ENCODE measurements at regions not wholly inside any gene's neighbourhood (a gene's known extent, or its start where the extent isn't known, plus 50 kb on each side); places are given as distances from the start of the nearest gene placed in this dataset.

DNA sequence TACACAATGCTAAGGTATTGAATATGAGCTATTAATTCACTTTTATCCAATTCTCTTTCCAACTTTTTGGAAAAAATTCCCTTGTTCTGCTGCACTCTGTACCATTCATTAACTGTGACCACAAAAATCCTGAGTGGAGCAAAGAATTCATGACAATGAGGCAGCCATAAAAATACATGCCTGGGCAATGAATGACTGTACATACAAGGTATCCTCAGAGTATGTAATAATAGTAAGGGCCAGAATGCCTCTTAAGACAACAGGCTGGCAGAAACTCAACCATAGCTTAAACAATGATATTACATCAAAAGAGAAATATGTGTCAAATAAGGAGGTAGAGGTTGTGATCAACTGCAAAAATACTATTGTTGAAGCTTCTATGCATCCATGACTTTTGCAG lies 74.7 kb upstream of the CA10 start:
- Histone ChIP-seq H3K4me2 (ENCODE audit: low read length) (no peak overlapping the region), H3K79me2 (ENCODE audit: insufficient read depth, low read length) (no peaks in the 10 kb centered on the region), H3K27ac (ENCODE audit: low read depth, low read length, poor library complexity, severe bottlenecking) (no peak overlapping the region), H3F3A (ENCODE audit: insufficient read depth, low read length) (no peaks in the 10 kb centered on the region), H4K20me1 (ENCODE audit: insufficient read depth, low read length) (no peaks in the 10 kb centered on the region), H3K4me3 (ENCODE audit: low read depth, low read length, poor library complexity, severe bottlenecking) (no peak overlapping the region), H3K36me3 (ENCODE audit: insufficient read depth, low read length) (no peaks in the 10 kb centered on the region), H2AFZ (ENCODE audit: low read length) (no peak overlapping the region), H3K9ac (ENCODE audit: low read length) (no peak overlapping the region), H3K4me1 (ENCODE audit: insufficient read depth, low read length, severe bottlenecking) (no peaks in the 10 kb centered on the region), H3K9me2 (ENCODE audit: low read depth, low read length) (no peaks in the 10 kb centered on the region), H3K9me3 (ENCODE audit: low read length) (no peaks in the 10 kb centered on the region), H3K27me3 (ENCODE audit: insufficient read depth, low read length) (no peaks in the 10 kb centered on the region)
- TF ChIP-seq, protein P1, sequence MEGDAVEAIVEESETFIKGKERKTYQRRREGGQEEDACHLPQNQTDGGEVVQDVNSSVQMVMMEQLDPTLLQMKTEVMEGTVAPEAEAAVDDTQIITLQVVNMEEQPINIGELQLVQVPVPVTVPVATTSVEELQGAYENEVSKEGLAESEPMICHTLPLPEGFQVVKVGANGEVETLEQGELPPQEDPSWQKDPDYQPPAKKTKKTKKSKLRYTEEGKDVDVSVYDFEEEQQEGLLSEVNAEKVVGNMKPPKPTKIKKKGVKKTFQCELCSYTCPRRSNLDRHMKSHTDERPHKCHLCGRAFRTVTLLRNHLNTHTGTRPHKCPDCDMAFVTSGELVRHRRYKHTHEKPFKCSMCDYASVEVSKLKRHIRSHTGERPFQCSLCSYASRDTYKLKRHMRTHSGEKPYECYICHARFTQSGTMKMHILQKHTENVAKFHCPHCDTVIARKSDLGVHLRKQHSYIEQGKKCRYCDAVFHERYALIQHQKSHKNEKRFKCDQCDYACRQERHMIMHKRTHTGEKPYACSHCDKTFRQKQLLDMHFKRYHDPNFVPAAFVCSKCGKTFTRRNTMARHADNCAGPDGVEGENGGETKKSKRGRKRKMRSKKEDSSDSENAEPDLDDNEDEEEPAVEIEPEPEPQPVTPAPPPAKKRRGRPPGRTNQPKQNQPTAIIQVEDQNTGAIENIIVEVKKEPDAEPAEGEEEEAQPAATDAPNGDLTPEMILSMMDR (IDR thresholded peaks at IDR 0.05; ENCODE audit: low read length) = no peak
- no peak for TF ChIP-seq EZH2 (IDR thresholded peaks at IDR 0.05; ENCODE audit: borderline replicate concordance, low read length)

DNA sequence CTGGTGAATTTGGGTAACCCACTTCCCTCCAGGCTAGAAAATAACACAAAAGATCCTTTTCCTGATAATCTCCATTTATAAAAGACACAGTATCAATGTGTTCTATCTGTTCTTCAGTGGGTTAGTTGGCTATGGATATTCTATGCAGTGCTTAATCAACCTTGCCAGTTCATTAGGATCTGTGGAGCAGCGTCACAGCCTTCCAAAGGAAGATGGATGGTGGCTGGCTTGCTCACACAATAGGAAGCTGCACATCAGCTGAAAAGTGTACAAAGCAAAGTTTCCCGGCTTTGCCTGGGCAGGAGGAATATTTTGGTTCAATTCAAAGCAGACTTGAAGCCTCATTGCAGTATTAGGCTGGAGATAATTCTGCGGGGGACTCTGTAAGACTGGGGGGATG lies 70.3 kb upstream of the CA10 start:
- Histone ChIP-seq H4K20me1 (ENCODE audit: insufficient read depth, low read length) (no peaks in the 10 kb centered on the region), H3K79me2 (ENCODE audit: insufficient read depth, low read length) (no peaks in the 10 kb centered on the region), H3K4me2 (ENCODE audit: low read length) (no peak overlapping the region), H3F3A (ENCODE audit: insufficient read depth, low read length) (no peaks in the 10 kb centered on the region), H3K27ac (ENCODE audit: low read depth, low read length, poor library complexity, severe bottlenecking) (no peak overlapping the region), H3K9me3 (ENCODE audit: low read length) (no peaks in the 10 kb centered on the region), H3K9me2 (ENCODE audit: low read depth, low read length) (no peaks in the 10 kb centered on the region), H3K36me3 (ENCODE audit: insufficient read depth, low read length) (no peaks in the 10 kb centered on the region), H3K27me3 (ENCODE audit: insufficient read depth, low read length) (no peaks in the 10 kb centered on the region), H3K4me1 (ENCODE audit: insufficient read depth, low read length, severe bottlenecking) (no peaks in the 10 kb centered on the region), H2AFZ (ENCODE audit: low read length) (no peak overlapping the region), H3K9ac (ENCODE audit: low read length) (no peak overlapping the region), H3K4me3 (ENCODE audit: low read depth, low read length, poor library complexity, severe bottlenecking) (no peak overlapping the region)
- TF ChIP-seq EZH2 (IDR thresholded peaks at IDR 0.05; ENCODE audit: borderline replicate concordance, low read length) = no peak
- TF ChIP-seq, protein P1 (IDR thresholded peaks at IDR 0.05; ENCODE audit: low read length) = no peak

DNA sequence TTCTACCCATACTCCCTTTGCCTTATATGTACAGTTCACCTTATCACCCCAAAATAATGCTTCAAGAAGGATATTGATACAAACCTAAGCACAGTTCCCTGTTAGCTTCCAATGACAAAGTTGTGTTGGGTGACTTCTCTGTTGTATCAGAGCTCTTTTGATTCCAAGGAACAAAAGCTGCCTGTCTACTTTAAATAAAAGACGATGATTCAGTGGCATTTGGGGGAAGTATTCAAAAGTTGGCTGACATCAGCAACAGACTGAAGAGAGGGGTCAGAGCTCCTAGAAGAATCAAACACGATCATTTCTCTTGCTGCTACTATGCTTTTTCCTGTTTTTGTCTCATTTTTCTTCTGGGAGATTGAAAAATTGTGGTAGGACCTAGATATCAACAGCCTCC lies 69.4 kb upstream of the CA10 start:
- Histone ChIP-seq H4K20me1 (ENCODE audit: insufficient read depth, low read length) (no peaks in the 10 kb centered on the region), H3K9ac (ENCODE audit: low read length) (no peak overlapping the region), H3K4me2 (ENCODE audit: low read length) (no peak overlapping the region), H3K27ac (ENCODE audit: low read depth, low read length, poor library complexity, severe bottlenecking) (no peak overlapping the region), H3K4me3 (ENCODE audit: low read depth, low read length, poor library complexity, severe bottlenecking) (no peak overlapping the region), H3K9me3 (ENCODE audit: low read length) (no peaks in the 10 kb centered on the region), H3K36me3 (ENCODE audit: insufficient read depth, low read length) (no peaks in the 10 kb centered on the region), H3K9me2 (ENCODE audit: low read depth, low read length) (no peaks in the 10 kb centered on the region), H3K4me1 (ENCODE audit: insufficient read depth, low read length, severe bottlenecking) (no peaks in the 10 kb centered on the region), H2AFZ (ENCODE audit: low read length) (no peak overlapping the region), H3F3A (ENCODE audit: insufficient read depth, low read length) (no peaks in the 10 kb centered on the region), H3K27me3 (ENCODE audit: insufficient read depth, low read length) (no peaks in the 10 kb centered on the region), H3K79me2 (ENCODE audit: insufficient read depth, low read length) (no peaks in the 10 kb centered on the region)
- TF ChIP-seq EZH2 (IDR thresholded peaks at IDR 0.05; ENCODE audit: borderline replicate concordance, low read length) = no peak
- TF ChIP-seq, protein P1 (IDR thresholded peaks at IDR 0.05; ENCODE audit: low read length) = no peak

Data from OCI-LY1 (cell line).